Naive thymus-derived CD8-positive, alpha-beta T cell (primary cell): ENCODE measurements at regions not wholly inside any gene's neighbourhood (a gene's known extent, or its start where the extent isn't known, plus 50 kb on each side); places are given as distances from the start of the nearest gene placed in this dataset.

ENCODE experiments used
- ATAC-seq, 2 donors: fragments of 150-1000 bp; cut with Tn5 transposase in 1 of 2; sonication (Bioruptor Pico), chemical (Tn5 transposase) in 1 of 2; 1 replicate in 1 of 2; 2 replicates in 1 of 2; pipeline ENCODE4 v1.10.0; 2021; ENCODE audit warnings: mild to moderate bottlenecking in 2 of 2, moderate library complexity in 2 of 2
- POLR2A ChIA-PET: fragments of 350-600 bp; sonication (Branson Sonifier 250); formaldehyde crosslinking; loops from one replicate; lab custom pipeline; 2021; ENCODE audit warnings: antibody characterized with exemption; lab: Charles Lee
- DNase-seq, 10 donors: peaks; one replicate each; pipeline versions ENCODE4 v3.0.0 to v3.0.0-alpha.2; 2020 to 2022
- H3K27ac Mint-ChIP-seq, 10 donors: one replicate each; pipeline ENCODE4 v1.8.0; 2020 to 2022; ENCODE audit warnings: mild to moderate bottlenecking in 10 of 10, mixed read lengths in 10 of 10, moderate library complexity in 4 of 10, inconsistent platforms in 1 of 10
- H3K27me3 Mint-ChIP-seq, 5 donors: one replicate each; pipeline ENCODE4 v1.8.0; 2021 to 2022; ENCODE audit warnings: mixed read lengths in 5 of 5
- H3K36me3 Mint-ChIP-seq, 3 donors: one replicate each; pipeline ENCODE4 v1.8.0; 2020 to 2022; ENCODE audit warnings: mixed read lengths in 3 of 3, mild to moderate bottlenecking in 2 of 3, inconsistent platforms in 1 of 3
- H3K4me1 Mint-ChIP-seq, 4 donors: one replicate each; pipeline ENCODE4 v1.8.0; 2021 to 2022; ENCODE audit warnings: mixed read lengths in 4 of 4
- H3K4me3 Mint-ChIP-seq, 10 donors: one replicate each; pipeline ENCODE4 v1.8.0; 2020 to 2022; ENCODE audit warnings: mild to moderate bottlenecking in 10 of 10, mixed read lengths in 10 of 10, moderate library complexity in 6 of 10, inconsistent platforms in 1 of 10
- H3K9me3 Mint-ChIP-seq, 9 donors: one replicate each; pipeline ENCODE4 v1.8.0; 2020 to 2022; ENCODE audit warnings: mixed read lengths in 9 of 9, mild to moderate bottlenecking in 3 of 9, inconsistent platforms in 1 of 9, moderate library complexity in 1 of 9

DNA sequence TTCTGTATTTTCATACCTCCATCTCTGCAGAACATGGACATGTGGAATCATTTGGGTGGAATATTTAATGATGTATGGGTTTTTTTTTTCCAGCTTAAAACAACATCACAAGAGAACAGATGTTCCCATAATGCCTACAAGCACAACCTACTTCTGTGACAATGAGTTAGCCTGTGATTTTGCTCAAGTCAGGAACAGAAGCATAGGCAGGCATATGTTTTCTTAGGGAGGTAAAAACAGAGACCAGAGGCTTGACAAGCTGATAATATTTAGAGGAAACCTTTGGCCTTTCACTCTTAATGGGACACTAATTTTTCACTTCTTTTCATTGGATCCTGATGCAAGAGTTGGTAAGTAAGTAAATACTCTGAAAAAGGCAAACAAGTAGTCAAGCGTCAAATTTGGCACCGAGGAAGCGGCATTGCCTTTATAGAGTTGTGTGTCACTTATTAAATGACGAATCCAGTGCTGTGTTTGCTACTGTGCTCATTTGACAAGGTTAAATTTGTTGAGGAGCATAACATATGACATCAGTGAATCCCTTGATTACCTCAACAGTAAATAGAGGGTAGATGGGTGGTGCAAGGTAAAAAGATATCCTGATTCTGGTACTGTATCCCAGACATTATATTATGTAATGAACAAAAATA is 66.7 kb upstream of the RBMS3 start:
- H3K4me3 Mint-ChIP-seq, result no peak overlapping the region
- no peaks in the 10 kb centered on the region for H3K9me3 Mint-ChIP-seq
- no peak for DNase-seq
- H3K27ac Mint-ChIP-seq, result no peak overlapping the region
- POLR2A ChIA-PET, result no interaction called here
- H3K27me3 Mint-ChIP-seq, result peaks cover 0 to 3% (median 0%) of the 10 kb centered on the region in 5 donors
- H3K4me1 Mint-ChIP-seq, result no peaks in the 10 kb centered on the region
- H3K36me3 Mint-ChIP-seq, result no peaks in the 10 kb centered on the region
- no peak for ATAC-seq

DNA sequence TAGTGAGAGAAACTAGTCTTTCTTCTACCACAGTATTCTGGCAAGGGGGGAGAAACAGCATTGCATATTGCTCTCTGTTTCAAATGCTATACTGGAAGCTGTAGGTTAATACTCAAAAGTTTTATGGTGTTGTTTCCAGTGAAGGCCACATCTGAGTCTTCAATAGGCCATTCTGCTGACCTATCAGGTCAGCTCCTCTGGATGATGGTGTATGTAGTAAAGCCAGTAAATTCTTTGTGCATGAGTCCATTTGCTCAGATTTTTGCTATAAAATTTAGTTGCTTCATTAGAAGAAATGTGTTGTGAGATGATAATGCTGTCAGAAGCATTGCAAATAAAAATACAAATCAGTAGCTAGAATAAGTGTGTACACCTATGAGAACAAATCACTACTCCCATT is 64.9 kb upstream of the RBMS3 start:
- no peaks in the 10 kb centered on the region for H3K9me3 Mint-ChIP-seq
- POLR2A ChIA-PET, result no interaction called here
- H3K27me3 Mint-ChIP-seq, result peaks cover 0 to 3% (median 0%) of the 10 kb centered on the region in 5 donors
- DNase-seq (no peak), ATAC-seq (no peak)
- no peaks in the 10 kb centered on the region for H3K36me3 Mint-ChIP-seq
- no peaks in the 10 kb centered on the region for H3K4me1 Mint-ChIP-seq
- H3K27ac Mint-ChIP-seq, result no peak overlapping the region
- H3K4me3 Mint-ChIP-seq, result no peak overlapping the region

DNA sequence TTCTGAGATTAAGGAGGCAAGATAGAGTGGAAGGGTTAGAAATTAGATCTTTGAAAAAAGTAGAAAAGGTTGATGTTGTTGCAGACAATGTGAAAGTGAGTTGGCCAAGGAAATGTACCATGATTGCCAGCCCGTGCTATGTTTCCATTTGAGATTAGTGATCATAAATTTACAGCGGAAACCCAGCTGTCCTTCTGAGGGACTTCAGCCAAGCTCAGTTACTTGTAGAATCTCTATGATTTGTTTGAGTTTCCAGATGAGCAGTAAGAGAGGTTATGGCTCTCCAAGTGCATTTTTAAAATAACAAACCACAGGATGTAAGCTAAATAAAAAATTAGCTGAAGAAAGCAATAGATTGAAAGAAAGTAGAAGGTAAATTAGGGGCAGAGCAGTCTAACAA is 54.2 kb upstream of the RBMS3 start:
- ATAC-seq (no peak), DNase-seq (no peak)
- Mint-ChIP-seq H3K9me3 (peaks cover 0 to 7% (median 0%) of the 10 kb centered on the region in 9 donors), H3K4me1 (no peaks in the 10 kb centered on the region), H3K36me3 (no peaks in the 10 kb centered on the region), H3K4me3 (no peak overlapping the region), H3K27me3 (peaks cover 0 to 2% (median 0%) of the 10 kb centered on the region in 5 donors), H3K27ac (no peak overlapping the region)
- POLR2A ChIA-PET, result no interaction called here

- ATAC-seq (no peak), DNase-seq (no peak)
- Mint-ChIP-seq H3K4me3 (no peak overlapping the region), H3K9me3 (peaks cover 0 to 7% (median 0%) of the 10 kb centered on the region in 9 donors), H3K4me1 (no peaks in the 10 kb centered on the region), H3K27me3 (peaks cover 0 to 2% (median 0%) of the 10 kb centered on the region in 5 donors), H3K36me3 (no peaks in the 10 kb centered on the region), H3K27ac (no peak overlapping the region)
- POLR2A ChIA-PET, result no interaction called here
Observed at GRCh38 chr3:29227307-29227706, 53.6 kb upstream of the RBMS3 start.
